ENCODE measurements at regions not wholly inside any gene's neighbourhood (a gene's known extent, or its start where the extent isn't known, plus 50 kb on each side); places are given as distances from the start of the nearest gene placed in this dataset.
"Not testable (repeated sequence)": the region's sequence is repeated elsewhere in the genome, so short reads cannot be mapped to it uniquely, and the experiment has no call there.

GRCh38 chr1:213535679-213536078 lies 452.1 kb upstream of the PROX1 start:
- Histone ChIP-seq H3K9me3 (no peaks in the 10 kb centered on the region), H3K27ac (no peak overlapping the region), H3K36me3 (no peaks in the 10 kb centered on the region), H3K4me3 (no peak overlapping the region), H3K4me1 (no peaks in the 10 kb centered on the region), H3K27me3 (no peaks in the 10 kb centered on the region)
- TF ChIP-seq CTCF (IDR thresholded peaks at IDR 0.05): no peak
- intact Hi-C loops (cut with DNase I): no loop called here
- ATAC-seq (no peak), DNase-seq (no peak)
- 89 to 92% methylated on average over 6 of the region's 6 CpGs for WGBS, 2 donors

- no peak for TF ChIP-seq CTCF (IDR thresholded peaks at IDR 0.05)
- Histone ChIP-seq H3K4me3 (no peak overlapping the region), H3K36me3 (no peaks in the 10 kb centered on the region), H3K27me3 (no peaks in the 10 kb centered on the region), H3K4me1 (no peaks in the 10 kb centered on the region), H3K9me3 (no peaks in the 10 kb centered on the region), H3K27ac (no peak overlapping the region)
- ATAC-seq (no peak), DNase-seq (no peak)
- intact Hi-C loops (cut with DNase I): no loop called here
- WGBS, 2 donors: 71% methylated on average over 3 of the region's 3 CpGs
Observed at GRCh38 chr1:213538251-213538650, 449.5 kb upstream of the PROX1 start.

GRCh38 chr1:213539464-213539863 lies 448.3 kb upstream of the PROX1 start:
- Histone ChIP-seq H3K27ac (no peak overlapping the region), H3K36me3 (no peaks in the 10 kb centered on the region), H3K9me3 (no peaks in the 10 kb centered on the region), H3K4me1 (no peaks in the 10 kb centered on the region), H3K27me3 (no peaks in the 10 kb centered on the region), H3K4me3 (no peak overlapping the region)
- intact Hi-C loops (cut with DNase I): no loop called here
- ATAC-seq: no peak
- 88 to 94% methylated on average over 4 of the region's 4 CpGs for WGBS, 2 donors
- DNase-seq: no peak
- no peak for TF ChIP-seq CTCF (IDR thresholded peaks at IDR 0.05)

GRCh38 chr1:213541641-213542040 lies 446.1 kb upstream of the PROX1 start:
- intact Hi-C loops (cut with DNase I): no loop called here
- DNase-seq (no peak), ATAC-seq (no peak)
- no peaks in the 10 kb centered on the region for H3K4me1 ChIP-seq
- H3K4me3 ChIP-seq: no peak overlapping the region
- 36 to 62% methylated on average over 1 of the region's 1 CpG for WGBS, 2 donors
- no peaks in the 10 kb centered on the region for H3K27me3 ChIP-seq
- no peaks in the 10 kb centered on the region for H3K9me3 ChIP-seq
- H3K27ac ChIP-seq: no peak overlapping the region
- no peak for TF ChIP-seq CTCF (IDR thresholded peaks at IDR 0.05)
- no peaks in the 10 kb centered on the region for H3K36me3 ChIP-seq

- H3K4me3 ChIP-seq; ATAC-seq; H3K4me1 ChIP-seq; H3K27me3 ChIP-seq; H3K27ac ChIP-seq; intact Hi-C loops (cut with DNase I); DNase-seq; H3K36me3 ChIP-seq; H3K9me3 ChIP-seq: not testable (repeated sequence)
- 89 to 94% methylated on average over 4 of the region's 4 CpGs for WGBS, 2 donors
Observed at GRCh38 chr1:213545181-213545580, 442.6 kb upstream of the PROX1 start.
